ENCODE measurements at regions not wholly inside any gene's neighbourhood (a gene's known extent, or its start where the extent isn't known, plus 50 kb on each side); places are given as distances from the start of the nearest gene placed in this dataset.

DNA sequence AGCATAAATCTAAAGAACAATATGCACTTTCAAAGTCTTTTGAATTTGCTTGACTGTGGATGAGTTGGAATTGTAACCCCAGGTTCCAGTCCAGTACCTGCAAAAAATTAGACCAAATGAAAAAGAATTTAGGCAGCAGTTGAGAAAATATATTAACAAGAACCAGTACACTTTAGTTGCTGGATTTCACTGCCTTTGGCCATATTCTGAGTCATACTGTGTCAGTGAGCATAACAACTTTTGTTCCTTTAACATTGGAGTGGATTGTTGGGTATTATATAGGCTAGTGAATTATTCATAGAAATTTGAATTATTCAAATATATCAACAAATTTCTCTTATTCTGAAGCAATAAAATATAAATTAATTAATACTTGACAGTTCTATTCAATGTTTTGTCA is 101.5 kb upstream of the SMAD1 start:
- Mint-ChIP-seq H3K4me3 (no peak overlapping the region), H3K27me3 (ENCODE audit: low read depth) (no peaks in the 10 kb centered on the region), H3K4me1 (no peaks in the 10 kb centered on the region), H3K9me3 (peaks cover 30% of the 10 kb centered on the region), H3K27ac (no peak overlapping the region), H3K36me3 (no peaks in the 10 kb centered on the region)
- TF ChIP-seq, protein P1, sequence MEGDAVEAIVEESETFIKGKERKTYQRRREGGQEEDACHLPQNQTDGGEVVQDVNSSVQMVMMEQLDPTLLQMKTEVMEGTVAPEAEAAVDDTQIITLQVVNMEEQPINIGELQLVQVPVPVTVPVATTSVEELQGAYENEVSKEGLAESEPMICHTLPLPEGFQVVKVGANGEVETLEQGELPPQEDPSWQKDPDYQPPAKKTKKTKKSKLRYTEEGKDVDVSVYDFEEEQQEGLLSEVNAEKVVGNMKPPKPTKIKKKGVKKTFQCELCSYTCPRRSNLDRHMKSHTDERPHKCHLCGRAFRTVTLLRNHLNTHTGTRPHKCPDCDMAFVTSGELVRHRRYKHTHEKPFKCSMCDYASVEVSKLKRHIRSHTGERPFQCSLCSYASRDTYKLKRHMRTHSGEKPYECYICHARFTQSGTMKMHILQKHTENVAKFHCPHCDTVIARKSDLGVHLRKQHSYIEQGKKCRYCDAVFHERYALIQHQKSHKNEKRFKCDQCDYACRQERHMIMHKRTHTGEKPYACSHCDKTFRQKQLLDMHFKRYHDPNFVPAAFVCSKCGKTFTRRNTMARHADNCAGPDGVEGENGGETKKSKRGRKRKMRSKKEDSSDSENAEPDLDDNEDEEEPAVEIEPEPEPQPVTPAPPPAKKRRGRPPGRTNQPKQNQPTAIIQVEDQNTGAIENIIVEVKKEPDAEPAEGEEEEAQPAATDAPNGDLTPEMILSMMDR (IDR thresholded peaks at IDR 0.05; ENCODE audit: unreplicated experiment): no peak
- DNase-seq (ENCODE audit: low spot score in 2 of 2, unreplicated experiment in 2 of 2): no peak

DNA sequence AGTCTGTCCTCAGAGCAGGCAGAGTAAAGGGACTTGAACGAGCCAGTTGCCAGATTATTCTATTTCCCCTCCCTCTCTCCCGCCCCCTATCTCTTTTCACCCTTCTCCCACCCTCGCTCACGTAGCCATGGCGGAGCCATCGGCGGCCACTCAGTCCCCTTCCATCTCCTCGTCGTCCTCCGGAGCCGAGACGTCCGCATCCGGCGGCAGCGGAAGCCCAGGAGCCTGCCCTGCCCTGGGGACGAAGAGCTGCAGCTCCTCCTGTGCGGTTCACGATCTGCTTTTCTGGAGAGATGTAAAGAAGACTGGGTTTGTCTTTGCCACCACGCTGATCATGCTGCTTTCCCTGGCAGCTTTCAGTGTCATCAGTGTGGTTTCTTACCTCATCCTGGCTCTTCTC is 106.2 kb upstream of the SMAD1 start:
- Mint-ChIP-seq H3K9me3 (peaks cover 7% of the 10 kb centered on the region), H3K27ac (no peak overlapping the region), H3K27me3 (ENCODE audit: low read depth) (no peaks in the 10 kb centered on the region), H3K36me3 (no peaks in the 10 kb centered on the region), H3K4me3 (no peak overlapping the region), H3K4me1 (no peaks in the 10 kb centered on the region)
- TF ChIP-seq, protein P1 (IDR thresholded peaks at IDR 0.05; ENCODE audit: unreplicated experiment): no peak
- DNase-seq (ENCODE audit: low spot score in 2 of 2, unreplicated experiment in 2 of 2): no peak

DNA sequence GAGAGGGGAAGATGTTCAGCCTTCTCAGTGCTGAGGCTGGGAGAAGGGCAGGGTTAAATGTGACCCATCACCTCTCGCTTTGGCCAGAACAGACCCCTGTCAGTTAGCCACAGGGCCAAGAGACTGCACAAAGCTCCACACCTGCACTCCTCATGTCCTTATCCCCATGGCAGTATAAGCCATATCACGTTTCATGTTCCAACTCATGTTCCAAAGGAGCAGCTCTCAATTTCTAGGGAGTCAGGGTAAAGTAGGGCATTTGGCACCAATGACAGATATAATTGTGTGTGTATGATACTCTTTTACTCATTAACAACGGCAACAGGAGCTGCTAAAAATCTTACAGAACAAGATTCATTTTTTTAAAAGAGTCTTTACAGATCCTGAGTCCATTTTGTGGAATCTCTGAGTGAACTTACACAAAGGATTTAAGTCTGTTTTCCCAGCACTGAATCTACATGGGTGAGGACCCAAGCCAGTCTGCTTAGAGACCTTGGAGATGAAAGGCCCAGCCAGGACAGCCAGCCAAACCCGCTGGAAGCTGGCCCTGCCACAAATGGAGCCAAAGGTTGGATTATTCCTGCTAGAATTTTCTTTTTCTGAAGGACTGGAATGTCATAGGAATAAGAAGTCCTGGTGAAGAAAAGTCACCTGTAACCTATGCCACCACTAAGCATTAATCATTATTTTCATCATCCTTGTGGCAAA is 129.1 kb upstream of the SMAD1 start:
- no peak for DNase-seq (ENCODE audit: low spot score in 2 of 2, unreplicated experiment in 2 of 2)
- H3K27ac Mint-ChIP-seq: no peak overlapping the region
- H3K4me1 Mint-ChIP-seq: peaks cover 12% of the 10 kb centered on the region
- no peak overlapping the region for H3K4me3 Mint-ChIP-seq
- H3K36me3 Mint-ChIP-seq: peaks cover 2% of the 10 kb centered on the region
- TF ChIP-seq, protein P1 (IDR thresholded peaks at IDR 0.05; ENCODE audit: unreplicated experiment): no peak
- no peaks in the 10 kb centered on the region for H3K27me3 Mint-ChIP-seq (ENCODE audit: low read depth)
- peaks cover 22% of the 10 kb centered on the region for H3K9me3 Mint-ChIP-seq

DNA sequence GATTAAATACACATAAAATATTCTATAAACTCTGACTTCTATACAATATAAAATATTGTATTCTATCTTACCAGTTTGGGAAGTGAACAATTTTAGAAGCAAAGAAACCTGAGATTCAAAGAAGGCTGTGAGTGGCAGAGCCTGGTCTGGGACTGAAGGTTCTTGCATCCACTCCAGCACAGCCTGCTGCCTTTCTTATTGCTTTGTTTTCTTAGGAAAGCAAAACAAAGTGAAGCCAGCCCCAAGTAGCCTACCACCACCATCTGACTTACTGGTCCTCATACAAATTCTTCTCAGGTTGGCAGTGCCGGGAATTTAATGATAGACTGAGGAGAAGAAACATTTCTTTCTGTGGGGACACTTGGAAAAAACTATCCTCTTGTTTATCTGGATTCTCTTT is 129.7 kb upstream of the SMAD1 start:
- Mint-ChIP-seq H3K27me3 (ENCODE audit: low read depth) (no peaks in the 10 kb centered on the region), H3K4me3 (no peak overlapping the region), H3K9me3 (peaks cover 21% of the 10 kb centered on the region), H3K4me1 (peaks cover 19% of the 10 kb centered on the region), H3K36me3 (peaks cover 2% of the 10 kb centered on the region), H3K27ac (no peak overlapping the region)
- TF ChIP-seq, protein P1 (IDR thresholded peaks at IDR 0.05; ENCODE audit: unreplicated experiment): no peak
- no peak for DNase-seq (ENCODE audit: low spot score in 2 of 2, unreplicated experiment in 2 of 2)

DNA sequence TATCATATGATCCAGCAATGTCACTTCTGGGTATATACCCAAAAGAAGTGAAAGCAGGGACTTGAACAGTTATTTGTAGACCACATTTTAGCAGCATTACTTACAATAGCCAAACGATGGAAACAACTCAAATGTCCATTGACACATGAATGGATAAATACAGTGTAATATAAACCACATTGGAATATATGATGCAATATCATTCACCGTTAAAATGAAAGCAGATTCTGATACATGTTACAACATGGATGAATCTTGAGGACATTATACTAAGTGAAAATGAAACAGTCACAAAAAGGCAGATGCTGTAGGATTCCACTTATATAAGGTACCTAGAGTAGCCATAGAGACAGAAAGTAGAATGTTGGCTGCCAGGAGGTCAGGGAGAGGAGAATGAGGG is 130.5 kb upstream of the SMAD1 start:
- H3K36me3 Mint-ChIP-seq: peaks cover 2% of the 10 kb centered on the region
- no peaks in the 10 kb centered on the region for H3K27me3 Mint-ChIP-seq (ENCODE audit: low read depth)
- TF ChIP-seq, protein P1 (IDR thresholded peaks at IDR 0.05; ENCODE audit: unreplicated experiment): no peak
- peaks cover 20% of the 10 kb centered on the region for H3K4me1 Mint-ChIP-seq
- no peak overlapping the region for H3K27ac Mint-ChIP-seq
- peaks cover 17% of the 10 kb centered on the region for H3K9me3 Mint-ChIP-seq
- H3K4me3 Mint-ChIP-seq: no peak overlapping the region
- DNase-seq (ENCODE audit: low spot score in 2 of 2, unreplicated experiment in 2 of 2): no peak
